K562 (cell line): ENCODE measurements at regions not wholly inside any gene's neighbourhood (a gene's known extent, or its start where the extent isn't known, plus 50 kb on each side); places are given as distances from the start of the nearest gene placed in this dataset.

Source experiments
- ATF1 ChIP-seq, 2 experiments: fragments of 450-650 bp in 1 of 2; IDR thresholded peaks; 2 replicates each; pipeline ENCODE4 v1.6.1; 2016; ENCODE audit warnings: missing compliant biosample characterization in 1 of 2, missing genetic modification characterization in 1 of 2
- C11orf30 ChIP-seq: fragments of 450-650 bp; IDR thresholded peaks from 2 replicates; pipeline ENCODE4 v1.6.1; 2016; ENCODE audit warnings: low read depth, mild to moderate bottlenecking
- CBFB ChIP-seq: sonication (generic); formaldehyde crosslinking; IDR thresholded peaks from 2 replicates; pipeline ENCODE4 v1.4.0; 2020; ENCODE audit warnings: mild to moderate bottlenecking, missing genetic modification reagents
- FOS ChIP-seq: IDR thresholded peaks from 3 replicates; pipeline ENCODE4 v1.6.1; 2011; ENCODE audit not compliant: insufficient read length; ENCODE audit errors: extremely low read depth
- HNRNPL ChIP-seq: fragments of 200-400 bp; formaldehyde crosslinking; IDR thresholded peaks from 2 replicates; pipeline ENCODE4 v1.6.1; 2017; ENCODE audit warnings: low read depth, mild to moderate bottlenecking, low read length
- HNRNPLL ChIP-seq: fragments of 200-400 bp; formaldehyde crosslinking; IDR thresholded peaks from 2 replicates; pipeline ENCODE4 v1.6.1; 2017; ENCODE audit warnings: low read length, low read depth, mild to moderate bottlenecking; ENCODE audit not compliant: poor library complexity, severe bottlenecking
- IRF9 ChIP-seq: fragments of 450-650 bp; IDR thresholded peaks from 2 replicates; pipeline ENCODE4 v1.6.1; 2016; ENCODE audit warnings: missing biosample characterization, missing genetic modification characterization
- KLF10 ChIP-seq: fragments of 250-450 bp; sonication (Bioruptor Pico); IDR thresholded peaks from 2 replicates; pipeline ENCODE4 v1.6.1; 2021; ENCODE audit warnings: matching md5 sums
- MED1 ChIP-seq: sonication (generic); formaldehyde crosslinking; IDR thresholded peaks from 2 replicates; pipeline ENCODE4 v1.8.1; 2023; ENCODE audit warnings: missing genetic modification reagents, borderline replicate concordance
- NFIC ChIP-seq: fragments of 450-650 bp; IDR thresholded peaks from 2 replicates; pipeline ENCODE4 v1.6.1; 2017; ENCODE audit warnings: mild to moderate bottlenecking, inconsistent platforms
- NFRKB ChIP-seq: fragments of 450-650 bp; IDR thresholded peaks from 2 replicates; pipeline ENCODE4 v1.6.1; 2016; ENCODE audit warnings: low read depth
- NONO ChIP-seq, 2 experiments: fragments of 200-400 bp in 1 of 2; fragments of 450-650 bp in 1 of 2; formaldehyde crosslinking in 1 of 2; IDR thresholded peaks; 2 replicates each; pipeline ENCODE4 v1.6.1; 2017; ENCODE audit warnings: low read depth in 2 of 2, mild to moderate bottlenecking in 2 of 2, moderate library complexity in 2 of 2, low read length in 1 of 2
- PHF21A ChIP-seq: fragments of 450-650 bp; IDR thresholded peaks from 2 replicates; pipeline ENCODE4 v1.6.1; 2017; ENCODE audit warnings: low read depth, borderline replicate concordance
- RNF2 ChIP-seq: sonication (generic); IDR thresholded peaks from 2 replicates; pipeline ENCODE4 v1.6.1; 2016
- SAP30 ChIP-seq: fragments of 200-600 bp; sonication (generic); IDR thresholded peaks from 2 replicates; pipeline ENCODE4 v1.6.1; 2012; ENCODE audit warnings: borderline replicate concordance, low read depth, mild to moderate bottlenecking, moderate library complexity, low read length, control low read depth, inconsistent platforms; ENCODE audit not compliant: insufficient read depth, poor library complexity, severe bottlenecking
- SP1 ChIP-seq: sonication (generic); formaldehyde crosslinking; IDR thresholded peaks from 2 replicates; pipeline ENCODE4 v1.8.1; 2022; ENCODE audit warnings: mild to moderate bottlenecking, missing genetic modification reagents
- TCF7 ChIP-seq: sonication (generic); IDR thresholded peaks from 2 replicates; pipeline ENCODE4 v1.6.1; 2016; ENCODE audit warnings: antibody characterized with exemption, borderline replicate concordance
- YY1 ChIP-seq, 3 experiments: IDR thresholded peaks; 2 replicates each; pipeline ENCODE4 v1.6.1; 2011; ENCODE audit warnings: low read length in 2 of 3, mild to moderate bottlenecking in 2 of 3, moderate library complexity in 2 of 3, borderline replicate concordance in 1 of 3, control low read depth in 1 of 3, low read depth in 1 of 3; ENCODE audit not compliant: insufficient read depth in 3 of 3, insufficient replicate concordance in 2 of 3, control insufficient read depth in 1 of 3, insufficient read length in 1 of 3; ENCODE audit errors: extremely low read depth in 1 of 3
- ZNF668 ChIP-seq: fragments of 250-450 bp; sonication (Bioruptor Pico); IDR thresholded peaks from 2 replicates; pipeline ENCODE4 v1.8.0; 2022; ENCODE audit warnings: mild to moderate bottlenecking, inconsistent platforms
- ZNF764 ChIP-seq: fragments of 250-450 bp; sonication (Bioruptor Pico); IDR thresholded peaks from 2 replicates; pipeline ENCODE4 v1.4.0; 2020; ENCODE audit warnings: low read depth, mild to moderate bottlenecking, moderate library complexity
- TF ChIP-seq, protein P1 (sequence below): fragments of 450-650 bp; IDR thresholded peaks from 2 replicates; pipeline ENCODE4 v1.6.1; 2014; ENCODE audit warnings: low read depth, mild to moderate bottlenecking, moderate library complexity, borderline replicate concordance
- TF ChIP-seq, protein P2 (sequence below): fragments of 450-650 bp; formaldehyde crosslinking; IDR thresholded peaks from 2 replicates; pipeline ENCODE4 v1.4.0; 2020; ENCODE audit warnings: mild to moderate bottlenecking, moderate library complexity
- TF ChIP-seq, protein P3 (sequence below): fragments of 450-650 bp; IDR thresholded peaks from one replicate; pipeline ENCODE4 v1.6.1; 2018; ENCODE audit warnings: mild to moderate bottlenecking, moderate library complexity; ENCODE audit not compliant: partially characterized antibody

GRCh38 chr7:106986450-106986977 lies 58.0 kb upstream of the PRKAR2B start (continued):
- TF ChIP-seq SP1 (CRISPR knock-in tag) (no peak; the same call in 1 of the 2 replicates), ZNF668 (CRISPR knock-in tag) (peak; percentile 88; the same call in 1 of the 2 replicates), PHF21A (no peak), FOS (peak; percentile 41), CBFB (0 out of 2 replicates have a peak, but pooled peaks have one; percentile 56), C11orf30 (no peak), NFRKB (peak; percentile 95), TCF7 (no peak), HNRNPL (no peak; the same call in 1 of the 2 replicates), YY1 (IDR thresholded peaks at IDR 0.05; ENCODE audit: borderline replicate concordance in 1 of 3, control insufficient read depth in 1 of 3, extremely low read depth in 1 of 3, insufficient read depth in 3 of 3, insufficient read length in 1 of 3, insufficient replicate concordance in 2 of 3, low read depth in 1 of 3, low read length in 2 of 3) (peak; percentile 59 to 96 (median 77)), IRF9 (tag) (0 out of 2 replicates have a peak, but pooled peaks have one; percentile 24), RNF2 (0 out of 2 replicates have a peak, but pooled peaks have one; percentile 23), HNRNPLL (no peak), NFIC (peak; percentile 65), NONO (IDR thresholded peaks at IDR 0.05; ENCODE audit: low read depth in 2 of 2, low read length in 1 of 2) (no peak), MED1 (CRISPR knock-in tag) (no peak), KLF10 (CRISPR knock-in tag) (no peak), SAP30 (no peak), ATF1 (CRISPR knock-in tag; IDR thresholded peaks at IDR 0.05) (no peak), ATF1 (tag; IDR thresholded peaks at IDR 0.05) (peak; percentile 56), ZNF764 (CRISPR knock-in tag) (no peak)
- TF ChIP-seq, protein P1, sequence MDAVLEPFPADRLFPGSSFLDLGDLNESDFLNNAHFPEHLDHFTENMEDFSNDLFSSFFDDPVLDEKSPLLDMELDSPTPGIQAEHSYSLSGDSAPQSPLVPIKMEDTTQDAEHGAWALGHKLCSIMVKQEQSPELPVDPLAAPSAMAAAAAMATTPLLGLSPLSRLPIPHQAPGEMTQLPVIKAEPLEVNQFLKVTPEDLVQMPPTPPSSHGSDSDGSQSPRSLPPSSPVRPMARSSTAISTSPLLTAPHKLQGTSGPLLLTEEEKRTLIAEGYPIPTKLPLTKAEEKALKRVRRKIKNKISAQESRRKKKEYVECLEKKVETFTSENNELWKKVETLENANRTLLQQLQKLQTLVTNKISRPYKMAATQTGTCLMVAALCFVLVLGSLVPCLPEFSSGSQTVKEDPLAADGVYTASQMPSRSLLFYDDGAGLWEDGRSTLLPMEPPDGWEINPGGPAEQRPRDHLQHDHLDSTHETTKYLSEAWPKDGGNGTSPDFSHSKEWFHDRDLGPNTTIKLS = no peak
- TF ChIP-seq, protein P2, sequence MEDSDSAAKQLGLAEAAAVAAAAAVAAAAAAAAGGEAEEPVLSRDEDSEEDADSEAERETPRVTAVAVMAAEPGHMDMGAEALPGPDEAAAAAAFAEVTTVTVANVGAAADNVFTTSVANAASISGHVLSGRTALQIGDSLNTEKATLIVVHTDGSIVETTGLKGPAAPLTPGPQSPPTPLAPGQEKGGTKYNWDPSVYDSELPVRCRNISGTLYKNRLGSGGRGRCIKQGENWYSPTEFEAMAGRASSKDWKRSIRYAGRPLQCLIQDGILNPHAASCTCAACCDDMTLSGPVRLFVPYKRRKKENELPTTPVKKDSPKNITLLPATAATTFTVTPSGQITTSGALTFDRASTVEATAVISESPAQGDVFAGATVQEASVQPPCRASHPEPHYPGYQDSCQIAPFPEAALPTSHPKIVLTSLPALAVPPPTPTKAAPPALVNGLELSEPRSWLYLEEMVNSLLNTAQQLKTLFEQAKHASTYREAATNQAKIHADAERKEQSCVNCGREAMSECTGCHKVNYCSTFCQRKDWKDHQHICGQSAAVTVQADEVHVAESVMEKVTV (CRISPR knock-in tag) = no peak
- TF ChIP-seq, protein P3, sequence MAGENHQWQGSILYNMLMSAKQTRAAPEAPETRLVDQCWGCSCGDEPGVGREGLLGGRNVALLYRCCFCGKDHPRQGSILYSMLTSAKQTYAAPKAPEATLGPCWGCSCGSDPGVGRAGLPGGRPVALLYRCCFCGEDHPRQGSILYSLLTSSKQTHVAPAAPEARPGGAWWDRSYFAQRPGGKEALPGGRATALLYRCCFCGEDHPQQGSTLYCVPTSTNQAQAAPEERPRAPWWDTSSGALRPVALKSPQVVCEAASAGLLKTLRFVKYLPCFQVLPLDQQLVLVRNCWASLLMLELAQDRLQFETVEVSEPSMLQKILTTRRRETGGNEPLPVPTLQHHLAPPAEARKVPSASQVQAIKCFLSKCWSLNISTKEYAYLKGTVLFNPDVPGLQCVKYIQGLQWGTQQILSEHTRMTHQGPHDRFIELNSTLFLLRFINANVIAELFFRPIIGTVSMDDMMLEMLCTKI = no peak
